DOHH2 (cell line): ENCODE measurements at regions not wholly inside any gene's neighbourhood (a gene's known extent, or its start where the extent isn't known, plus 50 kb on each side); places are given as distances from the start of the nearest gene placed in this dataset.

Experiments used
- H3F3A ChIP-seq: fragments of 200-600 bp; sonication (generic), shearing (Covaris generic); 2 replicates; pipeline ENCODE4 v1.6.0; 2016; ENCODE audit warnings: antibody characterized with exemption, mild to moderate bottlenecking; ENCODE audit not compliant: control insufficient read depth, insufficient read depth
- H3K27ac ChIP-seq: fragments of 200-600 bp; sonication (generic); 2 replicates; pipeline ENCODE4 v1.5.1; 2014; ENCODE audit warnings: low read depth, mild to moderate bottlenecking, low read length, moderate library complexity
- H3K27me3 ChIP-seq: fragments of 200-600 bp; sonication (generic); 2 replicates; pipeline ENCODE4 v1.6.1; 2014; ENCODE audit warnings: mild to moderate bottlenecking, low read length, mixed read lengths; ENCODE audit not compliant: control insufficient read depth
- H3K36me3 ChIP-seq: fragments of 200-600 bp; sonication (generic); 2 replicates; pipeline ENCODE4 v1.6.1; 2014; ENCODE audit warnings: mild to moderate bottlenecking, low read length, moderate library complexity, mixed read lengths; ENCODE audit not compliant: control insufficient read depth
- H3K4me1 ChIP-seq: fragments of 200-600 bp; sonication (generic); 2 replicates; pipeline ENCODE4 v1.6.1; 2014; ENCODE audit warnings: mild to moderate bottlenecking, low read length, mixed read lengths; ENCODE audit not compliant: control insufficient read depth
- H3K4me2 ChIP-seq: fragments of 200-600 bp; sonication (generic); 2 replicates; pipeline ENCODE4 v1.6.0; 2014; ENCODE audit warnings: mild to moderate bottlenecking, low read length, moderate library complexity
- H3K4me3 ChIP-seq: fragments of 200-600 bp; sonication (generic); 2 replicates; pipeline ENCODE4 v1.5.1; 2014; ENCODE audit warnings: mild to moderate bottlenecking, low read length, mixed read lengths
- H3K79me2 ChIP-seq: fragments of 200-600 bp; sonication (generic); 2 replicates; pipeline ENCODE4 v1.6.1; 2014; ENCODE audit warnings: mild to moderate bottlenecking, low read length, mixed read lengths; ENCODE audit not compliant: control insufficient read depth
- H3K9me2 ChIP-seq: fragments of 200-600 bp; sonication (generic); replicated peaks from 2 replicates; pipeline ENCODE4 v1.6.1; 2014; ENCODE audit warnings: mild to moderate bottlenecking, low read length, mixed read lengths; ENCODE audit not compliant: control insufficient read depth
- H3K9me3 ChIP-seq: fragments of 200-600 bp; sonication (generic); 2 replicates; pipeline ENCODE4 v1.6.1; 2014; ENCODE audit warnings: antibody characterized with exemption, low read length, mixed read lengths; ENCODE audit not compliant: control insufficient read depth, insufficient read depth
- H4K20me1 ChIP-seq: fragments of 200-600 bp; sonication (generic); 2 replicates; pipeline ENCODE4 v1.6.0; 2014; ENCODE audit warnings: low read depth, mild to moderate bottlenecking, antibody characterized with exemption, low read length, moderate library complexity; ENCODE audit not compliant: control insufficient read depth, insufficient read depth
- EZH2phosphoT487 ChIP-seq: fragments of 200-600 bp; sonication (generic); IDR thresholded peaks from 2 replicates; pipeline ENCODE4 v1.6.1; 2017; ENCODE audit warnings: borderline replicate concordance, mild to moderate bottlenecking, antibody characterized with exemption, low read length, moderate library complexity, mixed read lengths
- TF ChIP-seq, protein P1 (sequence below): fragments of 200-600 bp; sonication (generic); IDR thresholded peaks from one replicate; pipeline ENCODE4 v1.5.1; 2014; ENCODE audit warnings: antibody characterized with exemption, mild to moderate bottlenecking, low read depth, low read length; ENCODE audit not compliant: poor library complexity, severe bottlenecking

DNA sequence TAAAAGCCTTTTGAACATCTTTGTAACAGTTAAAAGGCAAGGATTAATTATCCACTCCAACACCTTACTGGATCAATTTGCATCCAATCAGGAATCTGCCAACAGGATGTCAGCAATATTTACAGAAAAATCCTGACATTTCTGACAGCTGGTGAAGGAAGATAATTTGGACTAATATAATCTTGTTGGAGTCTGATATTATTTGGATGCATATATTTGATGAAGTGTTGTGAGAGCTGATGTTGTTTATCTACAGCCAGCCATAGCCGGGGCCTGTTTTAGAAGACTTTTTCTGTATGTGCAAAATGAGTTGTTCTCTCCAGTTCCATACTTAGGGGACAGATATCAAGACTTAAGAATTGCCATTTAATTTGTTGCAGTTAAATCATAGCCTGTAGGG, 91.1 kb downstream of the GPR37 start:
- TF ChIP-seq, protein P1, sequence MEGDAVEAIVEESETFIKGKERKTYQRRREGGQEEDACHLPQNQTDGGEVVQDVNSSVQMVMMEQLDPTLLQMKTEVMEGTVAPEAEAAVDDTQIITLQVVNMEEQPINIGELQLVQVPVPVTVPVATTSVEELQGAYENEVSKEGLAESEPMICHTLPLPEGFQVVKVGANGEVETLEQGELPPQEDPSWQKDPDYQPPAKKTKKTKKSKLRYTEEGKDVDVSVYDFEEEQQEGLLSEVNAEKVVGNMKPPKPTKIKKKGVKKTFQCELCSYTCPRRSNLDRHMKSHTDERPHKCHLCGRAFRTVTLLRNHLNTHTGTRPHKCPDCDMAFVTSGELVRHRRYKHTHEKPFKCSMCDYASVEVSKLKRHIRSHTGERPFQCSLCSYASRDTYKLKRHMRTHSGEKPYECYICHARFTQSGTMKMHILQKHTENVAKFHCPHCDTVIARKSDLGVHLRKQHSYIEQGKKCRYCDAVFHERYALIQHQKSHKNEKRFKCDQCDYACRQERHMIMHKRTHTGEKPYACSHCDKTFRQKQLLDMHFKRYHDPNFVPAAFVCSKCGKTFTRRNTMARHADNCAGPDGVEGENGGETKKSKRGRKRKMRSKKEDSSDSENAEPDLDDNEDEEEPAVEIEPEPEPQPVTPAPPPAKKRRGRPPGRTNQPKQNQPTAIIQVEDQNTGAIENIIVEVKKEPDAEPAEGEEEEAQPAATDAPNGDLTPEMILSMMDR, result no peak
- no peak for TF ChIP-seq EZH2phosphoT487
- Histone ChIP-seq H3K27ac (no peak overlapping the region), H3K9me3 (no peaks in the 10 kb centered on the region), H3K4me2 (no peak overlapping the region), H3K4me3 (no peak overlapping the region), H3K36me3 (no peaks in the 10 kb centered on the region), H3K79me2 (no peaks in the 10 kb centered on the region), H3K4me1 (no peaks in the 10 kb centered on the region), H4K20me1 (no peaks in the 10 kb centered on the region), H3F3A (no peaks in the 10 kb centered on the region), H3K27me3 (no peaks in the 10 kb centered on the region), H3K9me2 (no peaks in the 10 kb centered on the region)

GRCh38 chr7:124672011-124672410, 93.6 kb downstream of the GPR37 start:
- H3K4me3 ChIP-seq, result no peak overlapping the region
- H3K9me2 ChIP-seq, result no peaks in the 10 kb centered on the region
- H3K4me1 ChIP-seq, result no peaks in the 10 kb centered on the region
- TF ChIP-seq, protein P1, result no peak
- TF ChIP-seq EZH2phosphoT487, result no peak
- H3F3A ChIP-seq, result no peaks in the 10 kb centered on the region
- no peaks in the 10 kb centered on the region for H3K27me3 ChIP-seq
- H3K36me3 ChIP-seq, result no peaks in the 10 kb centered on the region
- no peaks in the 10 kb centered on the region for H3K79me2 ChIP-seq
- no peaks in the 10 kb centered on the region for H4K20me1 ChIP-seq
- no peak overlapping the region for H3K27ac ChIP-seq
- H3K9me3 ChIP-seq, result no peaks in the 10 kb centered on the region
- H3K4me2 ChIP-seq, result no peak overlapping the region

- TF ChIP-seq, protein P1, result no peak
- no peak for TF ChIP-seq EZH2phosphoT487
- no peaks in the 10 kb centered on the region for H3K9me2 ChIP-seq
- H3K36me3 ChIP-seq, result no peaks in the 10 kb centered on the region
- H3K27me3 ChIP-seq, result no peaks in the 10 kb centered on the region
- H3K9me3 ChIP-seq, result no peaks in the 10 kb centered on the region
- no peaks in the 10 kb centered on the region for H3F3A ChIP-seq
- no peaks in the 10 kb centered on the region for H4K20me1 ChIP-seq
- no peaks in the 10 kb centered on the region for H3K4me1 ChIP-seq
- H3K4me3 ChIP-seq, result no peak overlapping the region
- no peaks in the 10 kb centered on the region for H3K79me2 ChIP-seq
- no peak overlapping the region for H3K27ac ChIP-seq
- no peak overlapping the region for H3K4me2 ChIP-seq
Observed at GRCh38 chr7:124667312-124668153, 98.1 kb downstream of the GPR37 start.
